Gastrocnemius medialis (tissue), 4 donors: ENCODE measurements at regions not wholly inside any gene's neighbourhood (a gene's known extent, or its start where the extent isn't known, plus 50 kb on each side); places are given as distances from the start of the nearest gene placed in this dataset.

Source experiments
- ATAC-seq, 2 donors: fragments of 150-250 bp; one replicate each; pipeline ENCODE4 v1.9.1; 2016
- DNase-seq, 2 donors: peaks; one replicate each; pipeline ENCODE4 v3.0.0-alpha.2; 2019
- H3K27ac ChIP-seq, 4 donors: fragments of 200-600 bp; sonication (generic); 1 replicate in 1 of 4; 2 replicates in 3 of 4; pipeline ENCODE4 v1.5.1; 2016 to 2018; ENCODE audit warnings: mild to moderate bottlenecking in 2 of 4, moderate library complexity in 1 of 4
- H3K27me3 ChIP-seq, 3 donors: fragments of 200-600 bp; sonication (generic) in 2 of 3; 1 replicate in 1 of 3; 2 replicates in 2 of 3; pipeline versions ENCODE4 v1.5.1 to v1.6.0; 2016 to 2019; ENCODE audit warnings: mild to moderate bottlenecking in 1 of 3, moderate library complexity in 1 of 3
- H3K36me3 ChIP-seq, 2 donors: fragments of 200-600 bp; sonication (generic) in 1 of 2; one replicate each; pipeline ENCODE4 v1.5.1; 2017 to 2018
- H3K4me1 ChIP-seq, 2 donors: fragments of 200-600 bp; sonication (generic) in 1 of 2; one replicate each; pipeline ENCODE4 v1.5.1; 2016 to 2017; ENCODE audit warnings: mild to moderate bottlenecking in 2 of 2
- H3K4me3 ChIP-seq, 4 donors: fragments of 200-600 bp; sonication (generic) in 3 of 4; 1 replicate in 1 of 4; 2 replicates in 3 of 4; pipeline ENCODE4 v1.5.1; 2016 to 2019; ENCODE audit warnings: mild to moderate bottlenecking in 2 of 4
- H3K9me3 ChIP-seq, 3 donors: fragments of 200-600 bp; sonication (generic) in 2 of 3; 1 replicate in 1 of 3; 2 replicates in 2 of 3; pipeline ENCODE4 v1.5.1; 2016 to 2019
- CTCF ChIP-seq, 5 experiments: fragments of 450-650 bp in 3 of 5; fragments of 200-600 bp in 2 of 5; sonication (generic) in 2 of 5; IDR thresholded peaks in 4 of 5; conservative IDR thresholded peaks in 1 of 5; 1 replicate in 4 of 5; 2 replicates in 1 of 5; pipeline ENCODE4 v1.5.1; 2016 to 2019; ENCODE audit warnings: antibody characterized with exemption in 5 of 5, mild to moderate bottlenecking in 3 of 5, moderate library complexity in 3 of 5
- POLR2A ChIP-seq, 2 donors: fragments of 450-650 bp; IDR thresholded peaks; one replicate each; pipeline ENCODE4 v1.6.1; 2017; ENCODE audit warnings: antibody characterized with exemption in 2 of 2, mild to moderate bottlenecking in 2 of 2, moderate library complexity in 2 of 2
- in situ Hi-C, 4 donors: fragments of 200-750 bp; cut with MboI; loops; one replicate each; pipeline versions ENCODE4 v1.15.0 to v1.8.0; 2017; ENCODE audit warnings: low sequenced_read_pairs in 4 of 4
- intact Hi-C: fragments of 100-400 bp; cut with DNase I; formaldehyde crosslinking; loops from one replicate; pipeline ENCODE4 v1.15.1; 2023; ENCODE audit warnings: low total_unique reads

GRCh38 chr1:170225781-170226530 is 80.2 kb downstream of the NTMT2 start:
- no peaks in the 10 kb centered on the region for H3K9me3 ChIP-seq
- in situ Hi-C loops: no loop called here
- TF ChIP-seq POLR2A (IDR thresholded peaks at IDR 0.05) (no peak), CTCF (IDR thresholded peaks at IDR 0.05 in 4 of 5, conservative IDR thresholded peaks at IDR 0.05 in 1 of 5) (no peak)
- H3K4me3 ChIP-seq: no peak overlapping the region
- H3K27me3 ChIP-seq: no peaks in the 10 kb centered on the region
- H3K27ac ChIP-seq: no peak overlapping the region
- intact Hi-C loops: no loop called here
- no peaks in the 10 kb centered on the region for H3K36me3 ChIP-seq
- no peak for DNase-seq
- H3K4me1 ChIP-seq: peaks cover 0 to 1% of the 10 kb centered on the region in 2 donors
- ATAC-seq: no peak

- Histone ChIP-seq H3K36me3 (no peaks in the 10 kb centered on the region), H3K4me3 (no peak overlapping the region), H3K4me1 (no peaks in the 10 kb centered on the region), H3K27me3 (no peaks in the 10 kb centered on the region), H3K9me3 (no peaks in the 10 kb centered on the region), H3K27ac (no peak overlapping the region)
- TF ChIP-seq CTCF (IDR thresholded peaks at IDR 0.05 in 4 of 5, conservative IDR thresholded peaks at IDR 0.05 in 1 of 5): no peak
- TF ChIP-seq POLR2A (IDR thresholded peaks at IDR 0.05): no peak
- no peak for DNase-seq
- no peak for ATAC-seq
- in situ Hi-C loops (no loop called here), intact Hi-C loops (no loop called here)
These were observed 81.0 kb downstream of the NTMT2 start for GRCh38 chr1:170226767-170227166.

GRCh38 chr1:170230323-170230722 is 84.6 kb downstream of the NTMT2 start:
- no peaks in the 10 kb centered on the region for H3K27me3 ChIP-seq
- in situ Hi-C loops: no loop called here
- no peak overlapping the region for H3K4me3 ChIP-seq
- H3K9me3 ChIP-seq: no peaks in the 10 kb centered on the region
- H3K27ac ChIP-seq: no peak overlapping the region
- intact Hi-C loops: no loop called here
- DNase-seq (no peak), ATAC-seq (no peak)
- H3K4me1 ChIP-seq: no peaks in the 10 kb centered on the region
- TF ChIP-seq CTCF (IDR thresholded peaks at IDR 0.05 in 4 of 5, conservative IDR thresholded peaks at IDR 0.05 in 1 of 5) (no peak), POLR2A (IDR thresholded peaks at IDR 0.05) (no peak)
- no peaks in the 10 kb centered on the region for H3K36me3 ChIP-seq

- TF ChIP-seq POLR2A (IDR thresholded peaks at IDR 0.05) (no peak), CTCF (IDR thresholded peaks at IDR 0.05 in 4 of 5, conservative IDR thresholded peaks at IDR 0.05 in 1 of 5) (no peak)
- no peak overlapping the region for H3K27ac ChIP-seq
- in situ Hi-C loops: no loop called here
- H3K9me3 ChIP-seq: no peaks in the 10 kb centered on the region
- no peaks in the 10 kb centered on the region for H3K27me3 ChIP-seq
- H3K36me3 ChIP-seq: no peaks in the 10 kb centered on the region
- no peak for DNase-seq
- ATAC-seq: no peak
- no peak overlapping the region for H3K4me3 ChIP-seq
- H3K4me1 ChIP-seq: no peaks in the 10 kb centered on the region
- intact Hi-C loops: no loop called here
These were observed 85.9 kb downstream of the NTMT2 start for GRCh38 chr1:170231662-170232061.
